ENCODE measurements at regions not wholly inside any gene's neighbourhood (a gene's known extent, or its start where the extent isn't known, plus 50 kb on each side); places are given as distances from the start of the nearest gene placed in this dataset.

- TF ChIP-seq, protein P1, sequence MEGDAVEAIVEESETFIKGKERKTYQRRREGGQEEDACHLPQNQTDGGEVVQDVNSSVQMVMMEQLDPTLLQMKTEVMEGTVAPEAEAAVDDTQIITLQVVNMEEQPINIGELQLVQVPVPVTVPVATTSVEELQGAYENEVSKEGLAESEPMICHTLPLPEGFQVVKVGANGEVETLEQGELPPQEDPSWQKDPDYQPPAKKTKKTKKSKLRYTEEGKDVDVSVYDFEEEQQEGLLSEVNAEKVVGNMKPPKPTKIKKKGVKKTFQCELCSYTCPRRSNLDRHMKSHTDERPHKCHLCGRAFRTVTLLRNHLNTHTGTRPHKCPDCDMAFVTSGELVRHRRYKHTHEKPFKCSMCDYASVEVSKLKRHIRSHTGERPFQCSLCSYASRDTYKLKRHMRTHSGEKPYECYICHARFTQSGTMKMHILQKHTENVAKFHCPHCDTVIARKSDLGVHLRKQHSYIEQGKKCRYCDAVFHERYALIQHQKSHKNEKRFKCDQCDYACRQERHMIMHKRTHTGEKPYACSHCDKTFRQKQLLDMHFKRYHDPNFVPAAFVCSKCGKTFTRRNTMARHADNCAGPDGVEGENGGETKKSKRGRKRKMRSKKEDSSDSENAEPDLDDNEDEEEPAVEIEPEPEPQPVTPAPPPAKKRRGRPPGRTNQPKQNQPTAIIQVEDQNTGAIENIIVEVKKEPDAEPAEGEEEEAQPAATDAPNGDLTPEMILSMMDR (IDR thresholded peaks at IDR 0.05; ENCODE audit: insufficient read depth, missing control alignments), result no peak
- FAIRE-seq, result no peak
- DNase-seq (ENCODE audit: insufficient read length, low spot score), result no peak
These were observed 223.1 kb upstream of the TSHZ3 start for GRCh38 chr19:31572102-31572975.

- TF ChIP-seq, protein P1 (IDR thresholded peaks at IDR 0.05; ENCODE audit: insufficient read depth, missing control alignments), result no peak
- DNase-seq (ENCODE audit: insufficient read length, low spot score), result no peak
- no peak for FAIRE-seq
These were observed 223.7 kb upstream of the TSHZ3 start for GRCh38 chr19:31572976-31573298.

DNA sequence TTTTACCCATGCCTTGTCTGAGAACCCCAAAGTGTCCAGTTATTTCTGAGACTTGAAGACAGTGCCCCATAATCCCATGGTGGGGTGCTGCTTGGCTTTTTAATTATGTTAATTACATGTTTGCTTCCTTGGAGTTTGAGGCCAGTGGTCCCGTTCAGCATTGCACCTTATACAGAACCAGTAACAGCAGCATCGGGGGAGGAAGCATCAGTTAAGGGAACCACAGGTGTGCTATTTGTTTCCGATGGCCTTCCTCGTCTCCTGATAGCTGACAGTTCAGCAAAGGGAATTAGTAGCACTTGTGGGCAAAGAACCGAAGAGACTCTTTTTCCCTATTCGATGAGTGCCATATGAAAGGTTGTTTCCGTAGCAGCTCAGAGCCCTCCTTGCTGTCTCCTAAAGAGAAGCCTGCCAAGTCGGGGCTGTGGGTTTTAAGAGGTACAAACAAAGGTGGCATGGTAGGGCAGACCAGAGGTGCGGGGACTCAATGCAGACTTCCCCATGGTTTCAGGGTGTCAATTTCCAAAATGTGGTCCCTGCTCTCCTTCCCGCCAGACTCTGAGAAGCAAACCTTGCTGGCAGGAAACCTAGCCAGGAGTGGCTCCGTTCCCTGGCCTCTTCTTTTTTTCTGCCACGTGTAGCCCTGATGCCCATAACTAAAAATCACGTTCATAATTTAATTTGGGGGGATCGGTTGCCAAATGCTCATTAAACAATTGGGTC lies 225.2 kb upstream of the TSHZ3 start:
- DNase-seq (ENCODE audit: insufficient read length, low spot score) (no peak), FAIRE-seq (no peak)
- TF ChIP-seq, protein P1 (IDR thresholded peaks at IDR 0.05; ENCODE audit: insufficient read depth, missing control alignments), result no peak

DNA sequence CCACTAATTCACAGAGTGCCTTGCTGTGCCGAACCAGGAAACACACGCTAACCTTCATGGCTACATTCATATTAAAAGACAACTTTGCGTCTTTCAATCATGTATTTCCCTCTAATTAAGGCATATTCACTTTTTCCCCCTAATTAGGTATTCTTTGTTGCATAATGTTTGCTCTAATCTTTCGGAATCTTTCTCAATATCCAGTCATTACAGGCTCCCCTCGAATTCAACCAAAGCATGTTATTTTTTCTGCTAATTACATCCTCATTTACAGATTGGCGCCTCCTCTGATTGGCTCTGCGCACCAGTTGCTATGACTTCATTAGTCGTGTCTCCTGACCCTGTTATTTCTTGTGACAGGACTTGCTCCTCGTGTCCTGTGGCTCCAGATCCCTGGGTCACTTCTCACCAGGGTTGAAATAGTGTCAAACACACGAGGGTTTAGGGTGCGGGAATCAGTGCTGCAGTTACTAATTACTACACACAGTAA lies 226.7 kb upstream of the TSHZ3 start:
- TF ChIP-seq, protein P1 (IDR thresholded peaks at IDR 0.05; ENCODE audit: insufficient read depth, missing control alignments), result no peak
- DNase-seq (ENCODE audit: insufficient read length, low spot score), result no peak
- FAIRE-seq, result no peak

DNA sequence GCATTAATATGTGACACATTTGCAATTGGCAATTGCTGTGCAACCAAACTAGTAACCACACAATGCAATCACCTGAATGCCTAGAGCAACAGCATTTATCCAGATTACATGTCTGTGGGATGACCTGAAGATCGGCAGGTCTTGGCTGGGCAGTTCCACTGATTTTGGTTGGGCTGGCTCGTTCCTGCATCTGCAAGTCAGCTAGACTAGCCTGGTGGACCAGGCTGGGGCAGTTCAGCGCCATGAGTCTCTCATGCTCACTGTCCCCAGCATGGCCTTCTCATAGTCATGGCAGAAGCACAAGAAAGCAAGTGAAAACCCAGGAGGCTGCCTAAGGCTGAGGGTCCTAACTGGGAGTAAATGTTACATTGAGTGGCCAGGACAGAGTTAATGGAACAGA lies 229.1 kb upstream of the TSHZ3 start:
- TF ChIP-seq, protein P1 (IDR thresholded peaks at IDR 0.05; ENCODE audit: insufficient read depth, missing control alignments), result no peak
- DNase-seq (ENCODE audit: insufficient read length, low spot score) (no peak), FAIRE-seq (no peak)

- FAIRE-seq (no peak), DNase-seq (ENCODE audit: insufficient read length, low spot score) (no peak)
- TF ChIP-seq, protein P1 (IDR thresholded peaks at IDR 0.05; ENCODE audit: insufficient read depth, missing control alignments), result no peak
These were observed 233.9 kb upstream of the TSHZ3 start for GRCh38 chr19:31583148-31583547.

DNA sequence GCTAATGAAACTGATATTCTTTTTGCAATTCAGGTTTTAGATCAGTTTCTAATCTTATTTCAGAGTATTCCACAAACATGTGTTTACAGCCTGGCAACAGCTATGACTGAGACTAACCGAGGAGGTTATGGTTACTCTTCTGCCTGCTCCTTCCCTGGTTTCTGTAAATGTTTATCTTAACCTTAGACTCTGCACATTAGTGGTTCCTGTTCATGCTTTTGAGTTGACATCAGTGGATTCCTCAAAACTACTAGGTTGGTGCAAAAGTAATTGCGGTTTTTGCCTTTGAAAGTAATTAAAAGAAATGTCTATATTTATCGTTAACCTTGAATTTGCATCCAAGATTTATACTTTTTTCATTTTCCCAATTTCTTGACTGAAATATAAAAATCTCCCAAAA lies 237.0 kb upstream of the TSHZ3 start:
- TF ChIP-seq, protein P1 (IDR thresholded peaks at IDR 0.05; ENCODE audit: insufficient read depth, missing control alignments), result no peak
- FAIRE-seq (no peak), DNase-seq (ENCODE audit: insufficient read length, low spot score) (no peak)
